B cell (primary cell): ENCODE measurements at regions not wholly inside any gene's neighbourhood (a gene's known extent, or its start where the extent isn't known, plus 50 kb on each side); places are given as distances from the start of the nearest gene placed in this dataset.

Experiments used
- ATAC-seq: fragments of 200-7000 bp; cut with Tn5 transposase; one replicate; pipeline ENCODE4 v1.10.0; 2021; ENCODE audit warnings: low read depth, mild to moderate bottlenecking, moderate number of reproducible peaks, moderate library complexity
- CTCF ChIA-PET: fragments of 350-600 bp; sonication (Branson Sonifier 250); formaldehyde crosslinking; loops from one replicate; lab custom pipeline; 2021; ENCODE audit warnings: antibody characterized with exemption, inconsistent platforms; lab: Charles Lee
- POLR2A ChIA-PET: fragments of 350-600 bp; sonication (Branson Sonifier 250); formaldehyde crosslinking; loops from one replicate; lab custom pipeline; 2021; ENCODE audit warnings: antibody characterized with exemption; lab: Charles Lee
- DNase-seq: peaks from one replicate; pipeline ENCODE4 v3.0.0; 2013
- H2AFZ ChIP-seq: 2 replicates; pipeline ENCODE4 v1.6.1; 2012; ENCODE audit warnings: mild to moderate bottlenecking, low read depth, low read length; ENCODE audit not compliant: insufficient read depth, poor library complexity, severe bottlenecking
- H3K27ac ChIP-seq, 2 donors: 1 replicate in 1 of 2; 2 replicates in 1 of 2; pipeline ENCODE4 v1.5.1; 2012 to 2013; ENCODE audit warnings: low read length in 2 of 2, mild to moderate bottlenecking in 2 of 2, moderate library complexity in 1 of 2
- H3K27me3 ChIP-seq, 4 experiments: fragments of 200-600 bp in 1 of 4; sonication (generic) in 1 of 4; replicated peaks in 1 of 4; 1 replicate in 2 of 4; 2 replicates in 2 of 4; pipeline versions ENCODE4 v1.6.1 to v1.7.0; 2013 to 2016; ENCODE audit warnings: low read length in 3 of 4, mild to moderate bottlenecking in 2 of 4, mixed read lengths in 1 of 4, moderate library complexity in 1 of 4; ENCODE audit not compliant: insufficient read depth in 4 of 4, control insufficient read depth in 3 of 4; ENCODE audit errors: control extremely low read depth in 1 of 4
- H3K36me3 ChIP-seq, 2 experiments: replicated peaks in 1 of 2; 1 replicate in 1 of 2; 2 replicates in 1 of 2; pipeline versions ENCODE4 v1.6.1 to v1.7.1; 2013; ENCODE audit warnings: low read length in 1 of 2; ENCODE audit not compliant: insufficient read depth in 2 of 2, control insufficient read depth in 1 of 2; ENCODE audit errors: control extremely low read depth in 1 of 2, extremely low read depth in 1 of 2
- H3K4me1 ChIP-seq, 2 donors: fragments of 200-600 bp in 1 of 2; sonication (generic) in 1 of 2; 1 replicate in 1 of 2; 2 replicates in 1 of 2; pipeline versions ENCODE4 v1.5.1 to v1.6.1; 2013 to 2017; ENCODE audit warnings: low read length in 2 of 2; ENCODE audit not compliant: control insufficient read depth in 2 of 2, insufficient read depth in 2 of 2
- H3K4me2 ChIP-seq: replicated peaks from 2 replicates; pipeline ENCODE3; 2012; ENCODE audit warnings: mild to moderate bottlenecking, low read depth, low read length; ENCODE audit not compliant: poor library complexity, severe bottlenecking
- H3K4me3 ChIP-seq, 5 experiments: fragments of 200-600 bp in 1 of 5; sonication (generic) in 1 of 5; 1 replicate in 3 of 5; 2 replicates in 2 of 5; pipeline versions ENCODE4 v1.5.1 to v1.7.0; 2011 to 2016; ENCODE audit warnings: low read length in 4 of 5, mild to moderate bottlenecking in 4 of 5, low read depth in 2 of 5, control low read depth in 1 of 5, moderate library complexity in 1 of 5; ENCODE audit not compliant: insufficient read depth in 1 of 5; ENCODE audit errors: control extremely low read depth in 1 of 5, extremely low read depth in 1 of 5
- H3K79me2 ChIP-seq: fragments of 200-600 bp; sonication (generic); one replicate; pipeline ENCODE4 v1.6.0; 2016; ENCODE audit warnings: low read length; ENCODE audit not compliant: control insufficient read depth, insufficient read depth
- H3K9ac ChIP-seq: fragments of 200-600 bp; sonication (generic); 2 replicates; pipeline ENCODE4 v1.6.1; 2017; ENCODE audit warnings: mild to moderate bottlenecking, low read length, moderate library complexity
- H3K9me3 ChIP-seq, 3 donors: one replicate each; pipeline versions ENCODE4 v1.6.1 to v1.7.1; 2013; ENCODE audit warnings: low read length in 2 of 3; ENCODE audit not compliant: control insufficient read depth in 2 of 3, insufficient read depth in 1 of 3; ENCODE audit errors: control extremely low read depth in 1 of 3
- H4K20me1 ChIP-seq: 2 replicates; pipeline ENCODE4 v1.6.0; 2012; ENCODE audit warnings: mild to moderate bottlenecking, low read length; ENCODE audit not compliant: insufficient read depth, control insufficient read depth, poor library complexity, severe bottlenecking
- H3K27ac Mint-ChIP-seq: one replicate; pipeline ENCODE4 v1.8.0; 2021; ENCODE audit warnings: mixed read lengths
- H3K27me3 Mint-ChIP-seq: one replicate; pipeline ENCODE4 v1.8.0; 2021; ENCODE audit warnings: mixed read lengths
- H3K4me1 Mint-ChIP-seq: one replicate; pipeline ENCODE4 v1.8.0; 2021; ENCODE audit warnings: mixed read lengths
- H3K4me3 Mint-ChIP-seq: one replicate; pipeline ENCODE4 v1.8.0; 2021; ENCODE audit warnings: mixed read lengths
- H3K9me3 Mint-ChIP-seq: one replicate; pipeline ENCODE4 v1.8.0; 2022; ENCODE audit warnings: mixed read lengths; ENCODE audit not compliant: insufficient read depth
- EZH2 ChIP-seq: IDR thresholded peaks from 2 replicates; pipeline ENCODE4 v1.6.1; 2012; ENCODE audit warnings: borderline replicate concordance, low read depth, mild to moderate bottlenecking, moderate library complexity, low read length; ENCODE audit not compliant: insufficient read depth, poor library complexity, severe bottlenecking
- WGBS: methylation state at CpG from one replicate; pipeline ENCODE4 v1.1.5; 2013; ENCODE audit warnings: missing lambda C conversion rate; ENCODE audit not compliant: insufficient coverage; 5-methylcytosine and 5-hydroxymethylcytosine counted together
- intact Hi-C: fragments of 100-400 bp; cut with micrococcal nuclease; formaldehyde crosslinking; loops from one replicate; pipeline ENCODE4 v1.10.0; 2022
- TF ChIP-seq, protein P1 (sequence below): fragments of 200-600 bp; IDR thresholded peaks from one replicate; pipeline ENCODE4 v1.8.0; 2022; ENCODE audit warnings: antibody characterized with exemption, mild to moderate bottlenecking

DNA sequence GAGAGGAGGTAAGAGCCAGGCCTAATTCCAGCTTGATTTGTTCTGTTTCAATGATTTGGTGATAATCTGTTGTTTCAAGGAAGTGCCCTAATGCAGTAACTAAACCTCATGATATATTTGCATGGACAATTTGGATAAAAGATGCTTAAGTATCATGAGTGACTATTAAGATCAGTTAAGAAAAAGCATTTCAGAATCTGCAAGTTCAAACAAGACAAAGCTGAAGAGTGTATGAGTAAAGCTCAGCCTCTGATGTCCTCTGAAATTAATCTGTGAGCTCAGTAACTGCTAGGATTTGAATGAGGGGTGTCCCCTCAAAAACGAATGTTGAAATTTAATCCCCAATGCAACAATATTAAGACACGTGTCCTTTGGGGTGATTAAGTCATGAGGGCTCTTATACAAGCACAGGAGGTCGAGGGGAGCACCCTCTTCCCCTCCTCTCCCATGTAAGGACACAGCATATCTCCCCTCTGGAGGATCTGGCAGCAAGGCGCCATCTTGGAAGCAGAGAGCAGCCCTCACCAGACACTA is 949.2 kb downstream of the GALC start:
- H3K4me3 Mint-ChIP-seq, result no peak overlapping the region
- POLR2A ChIA-PET, result no interaction called here

DNA sequence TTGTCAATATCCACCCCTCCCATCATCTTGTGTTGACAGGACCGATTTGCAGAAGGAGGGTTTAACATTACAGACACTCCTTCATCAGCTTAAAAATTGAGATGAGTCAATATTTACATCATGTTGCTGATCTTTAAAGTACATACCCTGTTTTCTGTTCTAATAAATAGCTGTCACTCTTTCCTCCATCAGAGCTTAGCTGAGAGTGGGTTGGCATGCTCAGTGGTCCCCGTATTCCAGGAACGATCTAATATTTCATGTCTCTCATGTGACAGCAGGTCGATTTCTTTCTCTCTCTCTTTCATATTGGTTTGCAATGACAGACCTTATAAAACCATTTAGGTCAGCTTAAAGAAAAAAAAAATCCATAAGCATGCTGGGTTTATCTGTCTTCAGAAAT is 950.6 kb downstream of the GALC start:
- H3K9me3 Mint-ChIP-seq, result peaks cover 2% of the 10 kb centered on the region
- H4K20me1 ChIP-seq, result no peaks in the 10 kb centered on the region
- H3K9me3 ChIP-seq, result no peaks in the 10 kb centered on the region
- DNase-seq (no peak), ATAC-seq (no peak)
- no peaks in the 10 kb centered on the region for H3K4me1 Mint-ChIP-seq
- intact Hi-C loops, result no loop called here
- H3K27me3 Mint-ChIP-seq, result no peaks in the 10 kb centered on the region
- H3K36me3 ChIP-seq, result no peaks in the 10 kb centered on the region
- WGBS, result no CpG with 5 or more reads among the region's 4 CpGs
- H3K27me3 ChIP-seq, result no peaks in the 10 kb centered on the region
- H3K4me2 ChIP-seq, result no peak overlapping the region
- H3K9ac ChIP-seq, result no peak overlapping the region
- TF ChIP-seq, protein P1, sequence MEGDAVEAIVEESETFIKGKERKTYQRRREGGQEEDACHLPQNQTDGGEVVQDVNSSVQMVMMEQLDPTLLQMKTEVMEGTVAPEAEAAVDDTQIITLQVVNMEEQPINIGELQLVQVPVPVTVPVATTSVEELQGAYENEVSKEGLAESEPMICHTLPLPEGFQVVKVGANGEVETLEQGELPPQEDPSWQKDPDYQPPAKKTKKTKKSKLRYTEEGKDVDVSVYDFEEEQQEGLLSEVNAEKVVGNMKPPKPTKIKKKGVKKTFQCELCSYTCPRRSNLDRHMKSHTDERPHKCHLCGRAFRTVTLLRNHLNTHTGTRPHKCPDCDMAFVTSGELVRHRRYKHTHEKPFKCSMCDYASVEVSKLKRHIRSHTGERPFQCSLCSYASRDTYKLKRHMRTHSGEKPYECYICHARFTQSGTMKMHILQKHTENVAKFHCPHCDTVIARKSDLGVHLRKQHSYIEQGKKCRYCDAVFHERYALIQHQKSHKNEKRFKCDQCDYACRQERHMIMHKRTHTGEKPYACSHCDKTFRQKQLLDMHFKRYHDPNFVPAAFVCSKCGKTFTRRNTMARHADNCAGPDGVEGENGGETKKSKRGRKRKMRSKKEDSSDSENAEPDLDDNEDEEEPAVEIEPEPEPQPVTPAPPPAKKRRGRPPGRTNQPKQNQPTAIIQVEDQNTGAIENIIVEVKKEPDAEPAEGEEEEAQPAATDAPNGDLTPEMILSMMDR, result no peak
- TF ChIP-seq EZH2, result no peak
- H3K4me3 ChIP-seq, result no peak overlapping the region
- no peak overlapping the region for H3K27ac Mint-ChIP-seq
- H3K4me3 Mint-ChIP-seq, result no peak overlapping the region
- H3K4me1 ChIP-seq, result no peaks in the 10 kb centered on the region
- CTCF ChIA-PET, result no interaction called here
- no peak overlapping the region for H3K27ac ChIP-seq
- POLR2A ChIA-PET, result no interaction called here
- H3K79me2 ChIP-seq, result no peaks in the 10 kb centered on the region
- no peak overlapping the region for H2AFZ ChIP-seq

More for the DNA sequence above, 949.2 kb downstream of the GALC start:
- CTCF ChIA-PET, result no interaction called here
- DNase-seq (no peak), ATAC-seq (no peak)
- WGBS, result no CpG with 5 or more reads among the region's 4 CpGs
- H3K4me3 ChIP-seq, result no peak overlapping the region
- intact Hi-C loops, result no loop called here
- no peaks in the 10 kb centered on the region for H3K79me2 ChIP-seq
- no peaks in the 10 kb centered on the region for H3K36me3 ChIP-seq
- H4K20me1 ChIP-seq, result no peaks in the 10 kb centered on the region
- TF ChIP-seq EZH2, result no peak
- TF ChIP-seq, protein P1, result no peak
- no peaks in the 10 kb centered on the region for H3K9me3 ChIP-seq
- no peak overlapping the region for H2AFZ ChIP-seq
- H3K4me2 ChIP-seq, result no peak overlapping the region
- H3K27me3 ChIP-seq, result no peaks in the 10 kb centered on the region
- H3K4me1 Mint-ChIP-seq, result no peaks in the 10 kb centered on the region
- no peaks in the 10 kb centered on the region for H3K4me1 ChIP-seq
- no peak overlapping the region for H3K27ac ChIP-seq
- no peak overlapping the region for H3K9ac ChIP-seq
- H3K9me3 Mint-ChIP-seq, result peaks cover 2% of the 10 kb centered on the region
- no peak overlapping the region for H3K27ac Mint-ChIP-seq
- no peaks in the 10 kb centered on the region for H3K27me3 Mint-ChIP-seq
